Testis (tissue), 2 donors: ENCODE measurements at regions not wholly inside any gene's neighbourhood (a gene's known extent, or its start where the extent isn't known, plus 50 kb on each side); places are given as distances from the start of the nearest gene placed in this dataset.

Source experiments
- POLR2A ChIP-seq: fragments of 450-650 bp; IDR thresholded peaks from one replicate; pipeline ENCODE4 v1.6.1; 2017; ENCODE audit warnings: antibody characterized with exemption, mild to moderate bottlenecking, moderate library complexity
- TF ChIP-seq, protein P1 (sequence below), 3 experiments: fragments of 450-650 bp in 2 of 3; fragments of 200-600 bp in 1 of 3; sonication (generic) in 1 of 3; IDR thresholded peaks; one replicate each; pipeline ENCODE4 v1.5.1; 2016 to 2019; ENCODE audit warnings: antibody characterized with exemption in 3 of 3, mild to moderate bottlenecking in 2 of 3, moderate library complexity in 1 of 3

DNA sequence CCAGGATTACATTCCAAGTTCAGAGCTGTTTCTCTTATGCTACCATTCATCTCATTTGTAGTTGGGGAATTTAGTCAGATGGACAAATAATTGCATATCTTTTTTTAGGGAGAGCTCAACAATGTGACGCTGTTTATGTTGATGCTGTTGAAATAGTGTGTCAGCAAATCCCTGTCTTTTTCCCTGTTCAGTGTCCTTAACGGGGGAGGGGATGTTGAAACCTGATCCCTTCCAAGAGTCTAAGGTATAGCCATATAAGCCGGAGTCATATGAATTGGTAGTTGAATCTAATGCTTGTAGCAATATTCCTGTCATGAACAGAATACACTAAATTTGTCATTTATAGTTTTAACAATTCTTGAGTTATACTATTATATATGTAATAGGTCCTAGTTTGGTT, 293.5 kb upstream of the FAT1 start:
- TF ChIP-seq, protein P1, sequence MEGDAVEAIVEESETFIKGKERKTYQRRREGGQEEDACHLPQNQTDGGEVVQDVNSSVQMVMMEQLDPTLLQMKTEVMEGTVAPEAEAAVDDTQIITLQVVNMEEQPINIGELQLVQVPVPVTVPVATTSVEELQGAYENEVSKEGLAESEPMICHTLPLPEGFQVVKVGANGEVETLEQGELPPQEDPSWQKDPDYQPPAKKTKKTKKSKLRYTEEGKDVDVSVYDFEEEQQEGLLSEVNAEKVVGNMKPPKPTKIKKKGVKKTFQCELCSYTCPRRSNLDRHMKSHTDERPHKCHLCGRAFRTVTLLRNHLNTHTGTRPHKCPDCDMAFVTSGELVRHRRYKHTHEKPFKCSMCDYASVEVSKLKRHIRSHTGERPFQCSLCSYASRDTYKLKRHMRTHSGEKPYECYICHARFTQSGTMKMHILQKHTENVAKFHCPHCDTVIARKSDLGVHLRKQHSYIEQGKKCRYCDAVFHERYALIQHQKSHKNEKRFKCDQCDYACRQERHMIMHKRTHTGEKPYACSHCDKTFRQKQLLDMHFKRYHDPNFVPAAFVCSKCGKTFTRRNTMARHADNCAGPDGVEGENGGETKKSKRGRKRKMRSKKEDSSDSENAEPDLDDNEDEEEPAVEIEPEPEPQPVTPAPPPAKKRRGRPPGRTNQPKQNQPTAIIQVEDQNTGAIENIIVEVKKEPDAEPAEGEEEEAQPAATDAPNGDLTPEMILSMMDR (IDR thresholded peaks at IDR 0.05): no peak
- no peak for TF ChIP-seq POLR2A
